ENCODE measurements at regions not wholly inside any gene's neighbourhood (a gene's known extent, or its start where the extent isn't known, plus 50 kb on each side); places are given as distances from the start of the nearest gene placed in this dataset.

- Histone ChIP-seq H4K20me1 (ENCODE audit: insufficient read depth) (no peaks in the 10 kb centered on the region), H3K27ac (no peak overlapping the region), H3K27me3 (replicated peaks; ENCODE audit: insufficient read depth) (no peaks in the 10 kb centered on the region), H3K9me3 (ENCODE audit: low read depth) (no peaks in the 10 kb centered on the region), H3K4me2 (ENCODE audit: unreplicated experiment) (no peak overlapping the region), H2AFZ (no peak overlapping the region), H3K9me2 (ENCODE audit: insufficient read depth) (no peaks in the 10 kb centered on the region), H3K9ac (no peak overlapping the region), H3K4me1 (ENCODE audit: insufficient read depth) (no peaks in the 10 kb centered on the region), H3K79me2 (ENCODE audit: insufficient read depth) (no peaks in the 10 kb centered on the region), H3F3A (ENCODE audit: insufficient read depth) (no peaks in the 10 kb centered on the region), H3K4me3 (no peak overlapping the region), H3K36me3 (ENCODE audit: low read depth) (no peaks in the 10 kb centered on the region)
- WGBS, 2 experiments (ENCODE audit: low coverage in 1 of 2, low lambda C conversion rate in 2 of 2, missing lambda C conversion rate in 2 of 2), result 38 to 45% methylated on average over 12 to 13 of the region's 13 CpGs
- DNase-seq, result no peak
- in situ Hi-C loops (cut with MboI), result no loop called here
- TF ChIP-seq EZH2 (IDR thresholded peaks at IDR 0.05; ENCODE audit: insufficient read depth, poor library complexity, severe bottlenecking) (no peak), EZH2phosphoT487 (IDR thresholded peaks at IDR 0.05; ENCODE audit: insufficient read depth, low read depth) (no peak)
Measured at GRCh38 chr22:48975316-48975741, 852.3 kb downstream of the BRD1 start.

DNA sequence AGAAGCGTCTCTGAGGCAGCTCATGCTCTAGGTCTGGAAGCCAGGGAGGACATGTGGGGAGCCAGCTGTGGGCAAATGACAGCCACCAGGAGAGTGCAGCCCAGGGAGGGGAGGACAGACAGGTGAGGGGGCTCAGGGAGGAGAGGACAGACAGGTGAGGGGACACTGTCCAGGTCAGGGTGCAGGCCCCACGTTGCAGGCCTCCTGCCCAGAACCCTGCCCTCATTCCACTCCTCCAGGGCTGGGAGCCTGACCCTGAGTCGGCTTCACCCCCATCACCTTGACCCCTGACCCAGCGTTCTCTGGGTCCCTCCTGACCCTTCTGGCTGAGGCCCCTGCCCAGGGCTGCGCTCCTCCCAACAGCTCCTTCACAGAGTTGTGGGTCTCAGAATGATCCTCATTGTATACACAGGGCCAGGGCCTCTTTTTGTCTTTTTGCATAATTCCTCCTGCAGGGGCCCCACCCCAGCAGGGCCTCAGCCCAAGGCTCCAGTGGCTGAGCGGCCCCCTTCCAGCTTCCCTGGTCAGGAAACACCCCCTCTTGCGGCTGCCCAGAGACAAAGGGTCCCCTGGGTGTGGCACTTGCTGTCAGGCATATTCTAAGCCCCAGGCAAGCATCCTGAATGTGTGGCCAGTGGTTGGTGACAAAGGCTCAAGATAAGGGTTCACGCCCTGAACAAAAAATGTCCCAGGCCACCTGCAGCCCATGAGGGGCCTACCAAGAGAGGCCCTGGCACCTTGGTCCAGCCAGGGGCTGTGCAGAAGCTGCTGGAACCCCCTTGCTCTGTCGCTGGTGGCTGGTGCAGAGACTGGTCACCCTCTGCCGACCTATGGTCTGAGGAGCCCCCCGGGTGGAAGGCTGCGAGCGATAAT is 853.0 kb downstream of the BRD1 start:
- DNase-seq, result no peak

DNA sequence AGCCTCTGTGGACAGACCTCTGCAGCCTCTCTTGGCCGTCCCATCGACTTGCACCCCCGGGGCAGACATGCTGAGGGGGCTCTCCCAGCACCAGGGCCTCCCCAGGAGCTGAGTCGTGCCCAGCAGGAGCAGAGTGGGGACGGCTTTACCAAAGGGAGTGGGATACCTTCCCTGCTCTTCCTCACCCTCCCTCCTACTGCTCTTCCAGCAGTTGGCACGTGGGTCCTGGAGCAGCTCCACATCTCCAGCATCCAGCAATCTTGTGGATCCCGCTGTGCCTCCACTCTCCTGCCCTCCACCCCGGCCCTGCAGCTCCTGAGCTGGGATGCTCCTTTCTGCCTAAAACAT is 854.0 kb downstream of the BRD1 start:
- Histone ChIP-seq H3K4me3 (no peak overlapping the region), H3K9ac (no peak overlapping the region), H3K9me2 (ENCODE audit: insufficient read depth) (no peaks in the 10 kb centered on the region), H3K79me2 (ENCODE audit: insufficient read depth) (no peaks in the 10 kb centered on the region), H2AFZ (no peak overlapping the region), H3K27ac (no peak overlapping the region), H3F3A (ENCODE audit: insufficient read depth) (no peaks in the 10 kb centered on the region), H4K20me1 (ENCODE audit: insufficient read depth) (no peaks in the 10 kb centered on the region), H3K9me3 (ENCODE audit: low read depth) (no peaks in the 10 kb centered on the region), H3K36me3 (ENCODE audit: low read depth) (no peaks in the 10 kb centered on the region), H3K27me3 (replicated peaks; ENCODE audit: insufficient read depth) (no peaks in the 10 kb centered on the region), H3K4me2 (ENCODE audit: unreplicated experiment) (no peak overlapping the region), H3K4me1 (ENCODE audit: insufficient read depth) (no peaks in the 10 kb centered on the region)
- TF ChIP-seq EZH2phosphoT487 (IDR thresholded peaks at IDR 0.05; ENCODE audit: insufficient read depth, low read depth) (no peak), EZH2 (IDR thresholded peaks at IDR 0.05; ENCODE audit: insufficient read depth, poor library complexity, severe bottlenecking) (no peak)
- no peak for DNase-seq
- 5 to 10% methylated on average over 8 of the region's 8 CpGs for WGBS, 2 experiments (ENCODE audit: low coverage in 1 of 2, low lambda C conversion rate in 2 of 2, missing lambda C conversion rate in 2 of 2)
- in situ Hi-C loops (cut with MboI), result no loop called here

More for the DNA sequence above, 853.0 kb downstream of the BRD1 start:
- Histone ChIP-seq H3K4me3 (no peak overlapping the region), H3K4me1 (ENCODE audit: insufficient read depth) (no peaks in the 10 kb centered on the region), H2AFZ (no peak overlapping the region), H3K27ac (no peak overlapping the region), H3K36me3 (ENCODE audit: low read depth) (no peaks in the 10 kb centered on the region), H3K27me3 (replicated peaks; ENCODE audit: insufficient read depth) (no peaks in the 10 kb centered on the region), H3K9ac (no peak overlapping the region), H3K9me3 (ENCODE audit: low read depth) (no peaks in the 10 kb centered on the region), H3F3A (ENCODE audit: insufficient read depth) (no peaks in the 10 kb centered on the region), H3K9me2 (ENCODE audit: insufficient read depth) (no peaks in the 10 kb centered on the region), H3K4me2 (ENCODE audit: unreplicated experiment) (no peak overlapping the region), H4K20me1 (ENCODE audit: insufficient read depth) (no peaks in the 10 kb centered on the region), H3K79me2 (ENCODE audit: insufficient read depth) (no peaks in the 10 kb centered on the region)
- in situ Hi-C loops (cut with MboI), result no loop called here
- whole genome bisulfite sequencing, 2 experiments (ENCODE audit: low coverage in 1 of 2, low lambda C conversion rate in 2 of 2, missing lambda C conversion rate in 2 of 2), result 25 to 28% methylated on average over 11 to 13 of the region's 13 CpGs
- no peak for TF ChIP-seq EZH2 (IDR thresholded peaks at IDR 0.05; ENCODE audit: insufficient read depth, poor library complexity, severe bottlenecking)
- no peak for TF ChIP-seq EZH2phosphoT487 (IDR thresholded peaks at IDR 0.05; ENCODE audit: insufficient read depth, low read depth)

DNA sequence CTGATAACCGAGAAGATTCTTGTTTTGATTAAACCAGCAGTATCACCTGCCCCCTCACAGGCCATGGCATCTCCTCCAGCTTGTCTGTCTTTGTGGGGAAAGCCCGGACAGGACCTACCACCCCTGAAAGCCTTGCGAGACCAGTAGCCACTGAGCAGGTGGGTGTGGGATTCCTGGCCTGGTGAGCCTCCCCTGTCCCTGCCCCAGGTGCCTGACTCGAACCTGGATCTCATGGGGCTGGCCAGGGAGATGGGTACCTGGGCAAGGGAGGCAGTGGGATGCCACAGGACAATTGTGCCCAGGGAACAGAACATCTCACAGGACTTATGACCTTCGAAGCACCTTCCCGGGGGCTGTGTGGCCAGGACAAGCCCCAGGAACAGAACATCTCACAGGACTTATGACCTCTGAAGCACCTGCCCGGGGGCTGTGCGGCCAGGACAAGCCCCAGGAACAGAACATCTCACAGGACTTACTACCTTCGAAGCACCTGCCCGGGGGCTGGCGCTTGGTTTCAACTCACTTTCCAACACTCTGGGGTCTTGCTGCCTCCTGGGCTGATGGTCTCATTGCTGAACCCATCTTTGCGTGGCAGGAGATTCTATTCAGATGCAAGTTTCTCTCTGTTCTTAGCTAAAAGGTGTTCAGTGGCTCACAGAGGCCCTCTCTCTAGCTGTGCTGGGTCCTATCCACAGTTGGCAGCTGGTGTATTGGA is 854.5 kb downstream of the BRD1 start:
- H3K27ac ChIP-seq, result no peak overlapping the region
- no peak for DNase-seq
- no peak overlapping the region for H3K9ac ChIP-seq
- no peak overlapping the region for H2AFZ ChIP-seq
- no peaks in the 10 kb centered on the region for H3K9me2 ChIP-seq (ENCODE audit: insufficient read depth)
- H3F3A ChIP-seq (ENCODE audit: insufficient read depth), result no peaks in the 10 kb centered on the region
- H3K4me1 ChIP-seq (ENCODE audit: insufficient read depth), result no peaks in the 10 kb centered on the region
- H3K36me3 ChIP-seq (ENCODE audit: low read depth), result no peaks in the 10 kb centered on the region
- WGBS, 2 experiments (ENCODE audit: low coverage in 1 of 2, low lambda C conversion rate in 2 of 2, missing lambda C conversion rate in 2 of 2), result 34 to 36% methylated on average over 11 to 12 of the region's 12 CpGs
- no peaks in the 10 kb centered on the region for H4K20me1 ChIP-seq (ENCODE audit: insufficient read depth)
- no peak overlapping the region for H3K4me2 ChIP-seq (ENCODE audit: unreplicated experiment)
- no peaks in the 10 kb centered on the region for H3K79me2 ChIP-seq (ENCODE audit: insufficient read depth)
- no peak for TF ChIP-seq EZH2 (IDR thresholded peaks at IDR 0.05; ENCODE audit: insufficient read depth, poor library complexity, severe bottlenecking)
- TF ChIP-seq EZH2phosphoT487 (IDR thresholded peaks at IDR 0.05; ENCODE audit: insufficient read depth, low read depth), result no peak
- H3K27me3 ChIP-seq (replicated peaks; ENCODE audit: insufficient read depth), result no peaks in the 10 kb centered on the region
- in situ Hi-C loops (cut with MboI), result no loop called here
- no peaks in the 10 kb centered on the region for H3K9me3 ChIP-seq (ENCODE audit: low read depth)
- H3K4me3 ChIP-seq, result no peak overlapping the region
